GM21825 (cell line): ENCODE measurements at regions not wholly inside any gene's neighbourhood (a gene's known extent, or its start where the extent isn't known, plus 50 kb on each side); places are given as distances from the start of the nearest gene placed in this dataset.
"Not testable (repeated sequence)": the region's sequence is repeated elsewhere in the genome, so short reads cannot be mapped to it uniquely, and the experiment has no call there.

Experiments
- ATAC-seq: cut with Tn5 transposase; IDR thresholded peaks from one replicate; pipeline ENCODE4 v1.9.1; 2021; ENCODE audit warnings: mild to moderate bottlenecking, moderate library complexity; ENCODE audit not compliant: unreplicated experiment

- ATAC-seq, result no peak
Measured at GRCh38 chr10:124249196-124249595, 155.8 kb upstream of the CHST15 start.

- ATAC-seq, result no peak
Measured at GRCh38 chr10:124248056-124249045, 155.0 kb upstream of the CHST15 start.

- ATAC-seq, result no peak
Measured at GRCh38 chr10:124245806-124246440, 152.5 kb upstream of the CHST15 start.

GRCh38 chr10:124245191-124245590, 151.8 kb upstream of the CHST15 start:
- no peak for ATAC-seq

- ATAC-seq, result no peak
Measured at GRCh38 chr10:124244256-124244877, 151.0 kb upstream of the CHST15 start.

- ATAC-seq, result no peak
Measured at GRCh38 chr10:124243702-124244121, 150.3 kb upstream of the CHST15 start.

GRCh38 chr10:124242791-124243190, 149.4 kb upstream of the CHST15 start:
- ATAC-seq, result no peak

GRCh38 chr10:124242365-124242764, 149.0 kb upstream of the CHST15 start:
- ATAC-seq, result no peak

GRCh38 chr10:124241510-124241909, 148.1 kb upstream of the CHST15 start:
- ATAC-seq, result not testable (repeated sequence)

GRCh38 chr10:124240839-124241291, 147.5 kb upstream of the CHST15 start:
- no peak for ATAC-seq

GRCh38 chr10:124239696-124240095, 146.3 kb upstream of the CHST15 start:
- ATAC-seq, result no peak

GRCh38 chr10:124239134-124239533, 145.7 kb upstream of the CHST15 start:
- no peak for ATAC-seq

- no peak for ATAC-seq
Measured at GRCh38 chr10:124238367-124238766, 145.0 kb upstream of the CHST15 start.

- ATAC-seq, result no peak
Measured at GRCh38 chr10:124237282-124237961, 144.0 kb upstream of the CHST15 start.

- no peak for ATAC-seq
Measured at GRCh38 chr10:124236816-124237215, 143.4 kb upstream of the CHST15 start.

- no peak for ATAC-seq
Measured at GRCh38 chr10:124236136-124236535, 142.7 kb upstream of the CHST15 start.

GRCh38 chr10:124235232-124235631, 141.8 kb upstream of the CHST15 start:
- ATAC-seq, result no peak

GRCh38 chr10:124233546-124234138, 140.2 kb upstream of the CHST15 start:
- no peak for ATAC-seq

- ATAC-seq, result no peak
Measured at GRCh38 chr10:124232686-124233545, 139.5 kb upstream of the CHST15 start.
